Upper lobe of left lung (tissue), 4 donors: ENCODE measurements at regions not wholly inside any gene's neighbourhood (a gene's known extent, or its start where the extent isn't known, plus 50 kb on each side); places are given as distances from the start of the nearest gene placed in this dataset.

ENCODE experiments used
- EP300 ChIP-seq, 4 donors: sonication (generic); formaldehyde crosslinking; IDR thresholded peaks; one replicate each; pipeline ENCODE4 v1.5.1; 2017; ENCODE audit warnings: antibody characterized with exemption in 4 of 4, control low read depth in 2 of 4
- POLR2A ChIP-seq, 4 donors: fragments of 450-650 bp; IDR thresholded peaks; one replicate each; pipeline ENCODE4 v1.5.1; 2016 to 2017; ENCODE audit warnings: antibody characterized with exemption in 4 of 4, mild to moderate bottlenecking in 2 of 4
- POLR2AphosphoS5 ChIP-seq, 2 donors: sonication (generic); formaldehyde crosslinking; IDR thresholded peaks; one replicate each; pipeline ENCODE4 v1.5.1; 2017; ENCODE audit warnings: antibody characterized with exemption in 2 of 2
- TF ChIP-seq, protein P1 (sequence below), 6 experiments: fragments of 450-650 bp in 4 of 6; fragments of 200-600 bp in 2 of 6; sonication (generic) in 2 of 6; IDR thresholded peaks; one replicate each; pipeline ENCODE4 v1.5.1; 2016 to 2019; ENCODE audit warnings: antibody characterized with exemption in 6 of 6

DNA sequence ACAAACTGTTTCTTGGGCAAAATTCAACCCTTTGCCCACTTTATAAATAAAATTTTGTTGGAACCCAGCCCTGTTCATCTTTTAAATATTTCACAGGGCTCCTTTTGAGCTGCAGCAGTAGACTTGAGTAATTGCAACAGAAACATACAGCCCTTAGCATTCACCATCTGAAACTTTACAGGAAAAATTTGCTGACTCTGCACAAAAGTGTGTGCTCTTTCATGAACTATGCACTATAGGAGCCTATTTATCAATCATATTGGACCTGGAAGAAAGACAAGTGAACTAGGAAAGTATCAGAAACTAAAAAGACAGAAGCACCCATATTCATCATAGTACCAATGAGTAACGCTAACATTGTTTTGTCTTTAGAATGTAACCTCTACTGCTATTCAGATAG is 406.9 kb upstream of the SLC10A2 start:
- TF ChIP-seq, protein P1, sequence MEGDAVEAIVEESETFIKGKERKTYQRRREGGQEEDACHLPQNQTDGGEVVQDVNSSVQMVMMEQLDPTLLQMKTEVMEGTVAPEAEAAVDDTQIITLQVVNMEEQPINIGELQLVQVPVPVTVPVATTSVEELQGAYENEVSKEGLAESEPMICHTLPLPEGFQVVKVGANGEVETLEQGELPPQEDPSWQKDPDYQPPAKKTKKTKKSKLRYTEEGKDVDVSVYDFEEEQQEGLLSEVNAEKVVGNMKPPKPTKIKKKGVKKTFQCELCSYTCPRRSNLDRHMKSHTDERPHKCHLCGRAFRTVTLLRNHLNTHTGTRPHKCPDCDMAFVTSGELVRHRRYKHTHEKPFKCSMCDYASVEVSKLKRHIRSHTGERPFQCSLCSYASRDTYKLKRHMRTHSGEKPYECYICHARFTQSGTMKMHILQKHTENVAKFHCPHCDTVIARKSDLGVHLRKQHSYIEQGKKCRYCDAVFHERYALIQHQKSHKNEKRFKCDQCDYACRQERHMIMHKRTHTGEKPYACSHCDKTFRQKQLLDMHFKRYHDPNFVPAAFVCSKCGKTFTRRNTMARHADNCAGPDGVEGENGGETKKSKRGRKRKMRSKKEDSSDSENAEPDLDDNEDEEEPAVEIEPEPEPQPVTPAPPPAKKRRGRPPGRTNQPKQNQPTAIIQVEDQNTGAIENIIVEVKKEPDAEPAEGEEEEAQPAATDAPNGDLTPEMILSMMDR (IDR thresholded peaks at IDR 0.05) = no peak
- TF ChIP-seq EP300 (IDR thresholded peaks at IDR 0.05) (no peak), POLR2AphosphoS5 (IDR thresholded peaks at IDR 0.05) (no peak), POLR2A (IDR thresholded peaks at IDR 0.05) (no peak)
